ENCODE measurements at regions not wholly inside any gene's neighbourhood (a gene's known extent, or its start where the extent isn't known, plus 50 kb on each side); places are given as distances from the start of the nearest gene placed in this dataset.
"Not testable (repeated sequence)": the region's sequence is repeated elsewhere in the genome, so short reads cannot be mapped to it uniquely, and the experiment has no call there.

DNA sequence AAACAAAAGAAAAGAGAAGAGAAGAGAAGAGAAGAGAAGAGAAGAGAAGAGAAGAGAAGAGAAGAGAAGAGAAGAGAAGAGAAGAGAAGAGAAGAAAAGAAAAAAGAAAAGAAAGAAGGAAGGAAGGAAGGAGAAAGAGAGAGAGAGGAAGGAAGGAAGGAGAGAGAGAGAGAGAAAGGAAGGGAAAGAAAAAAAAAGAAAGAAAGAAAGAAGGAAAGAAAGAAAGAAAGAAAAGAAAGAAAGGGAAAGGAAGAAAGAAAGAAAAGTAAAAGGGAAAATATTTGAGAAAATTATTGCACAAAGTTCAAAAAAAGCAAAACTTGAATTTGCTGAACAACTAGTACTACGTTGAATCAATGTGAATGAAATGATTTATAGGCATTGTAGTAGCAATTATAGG is 237.7 kb downstream of the RND3 start:
- TF ChIP-seq, protein P1, sequence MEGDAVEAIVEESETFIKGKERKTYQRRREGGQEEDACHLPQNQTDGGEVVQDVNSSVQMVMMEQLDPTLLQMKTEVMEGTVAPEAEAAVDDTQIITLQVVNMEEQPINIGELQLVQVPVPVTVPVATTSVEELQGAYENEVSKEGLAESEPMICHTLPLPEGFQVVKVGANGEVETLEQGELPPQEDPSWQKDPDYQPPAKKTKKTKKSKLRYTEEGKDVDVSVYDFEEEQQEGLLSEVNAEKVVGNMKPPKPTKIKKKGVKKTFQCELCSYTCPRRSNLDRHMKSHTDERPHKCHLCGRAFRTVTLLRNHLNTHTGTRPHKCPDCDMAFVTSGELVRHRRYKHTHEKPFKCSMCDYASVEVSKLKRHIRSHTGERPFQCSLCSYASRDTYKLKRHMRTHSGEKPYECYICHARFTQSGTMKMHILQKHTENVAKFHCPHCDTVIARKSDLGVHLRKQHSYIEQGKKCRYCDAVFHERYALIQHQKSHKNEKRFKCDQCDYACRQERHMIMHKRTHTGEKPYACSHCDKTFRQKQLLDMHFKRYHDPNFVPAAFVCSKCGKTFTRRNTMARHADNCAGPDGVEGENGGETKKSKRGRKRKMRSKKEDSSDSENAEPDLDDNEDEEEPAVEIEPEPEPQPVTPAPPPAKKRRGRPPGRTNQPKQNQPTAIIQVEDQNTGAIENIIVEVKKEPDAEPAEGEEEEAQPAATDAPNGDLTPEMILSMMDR (IDR thresholded peaks at IDR 0.05) = not testable (repeated sequence)
- not testable (repeated sequence) for TF ChIP-seq POLR2A (IDR thresholded peaks at IDR 0.05)
